GM21717 (cell line): ENCODE measurements at regions not wholly inside any gene's neighbourhood (a gene's known extent, or its start where the extent isn't known, plus 50 kb on each side); places are given as distances from the start of the nearest gene placed in this dataset.

Experiments used
- ATAC-seq: cut with Tn5 transposase; IDR thresholded peaks from one replicate; pipeline ENCODE4 v1.9.1; 2021; ENCODE audit warnings: mild to moderate bottlenecking, moderate library complexity; ENCODE audit not compliant: unreplicated experiment

DNA sequence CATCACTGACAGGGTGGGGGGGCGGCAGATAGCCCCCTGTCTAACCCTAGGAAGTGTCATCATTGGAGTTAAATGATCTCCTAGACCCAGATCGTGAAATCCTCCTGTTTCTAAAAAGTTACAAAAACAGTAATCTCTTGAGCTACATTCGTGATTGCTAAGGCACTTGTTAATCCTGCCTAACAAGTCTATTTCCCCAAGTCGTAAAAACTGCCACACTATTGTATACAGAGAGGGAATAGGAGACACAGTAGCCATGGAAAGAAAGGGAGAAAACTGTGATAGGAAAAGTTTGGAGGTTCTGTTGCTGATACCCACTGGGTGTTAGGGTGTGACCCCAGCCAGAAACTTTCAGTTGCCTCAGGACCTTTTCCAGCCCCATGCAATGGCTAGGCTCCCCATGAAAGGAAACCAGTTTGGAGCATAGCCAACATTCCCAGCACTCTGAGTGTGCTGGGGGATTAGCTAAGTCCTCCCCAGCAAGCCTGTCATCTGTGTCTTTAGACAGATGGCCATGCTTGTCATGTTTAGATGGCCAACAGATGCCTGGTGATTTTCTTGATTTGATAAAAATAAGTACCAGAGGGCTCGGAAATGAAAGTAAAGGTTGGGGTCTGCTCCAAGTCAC is 63.3 kb upstream of the ANXA10 start:
- no peak for ATAC-seq

DNA sequence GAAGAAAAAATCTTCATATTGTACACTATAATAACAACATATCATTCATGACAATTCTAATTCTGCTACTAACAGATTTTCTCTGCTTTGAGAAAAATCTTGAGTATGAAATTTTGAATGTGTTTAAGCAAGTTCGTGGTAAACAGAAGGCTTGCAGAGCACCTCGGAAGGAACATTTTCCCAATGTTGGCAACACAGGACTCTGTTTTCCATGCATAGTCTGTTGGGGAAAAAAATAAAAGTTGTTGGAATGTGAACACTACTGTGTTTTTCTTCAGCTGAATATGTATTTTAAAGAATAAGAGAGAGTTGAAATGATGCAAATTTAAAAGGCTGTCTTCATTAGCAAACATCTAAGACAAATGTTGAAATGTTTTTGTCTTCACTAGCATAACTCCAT is 54.7 kb upstream of the ANXA10 start:
- ATAC-seq, result no peak

DNA sequence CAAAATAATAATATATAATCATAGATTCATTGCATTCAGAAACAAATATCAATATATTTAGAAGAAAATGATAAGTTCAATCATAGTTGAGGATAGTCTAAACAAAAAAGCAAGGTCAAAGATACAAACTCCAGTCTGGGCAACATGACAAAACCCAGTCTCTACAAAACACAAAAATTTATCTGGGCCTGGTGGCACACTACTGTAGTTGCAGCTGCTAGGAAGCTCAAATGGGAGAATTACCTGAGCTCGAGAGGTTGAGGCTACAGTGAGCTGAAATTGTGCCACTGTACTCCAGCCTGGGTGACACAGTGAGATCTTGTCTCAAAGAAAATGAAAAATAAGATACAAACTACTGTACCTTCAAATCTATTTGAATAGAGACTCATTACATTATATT is 52.7 kb upstream of the ANXA10 start:
- ATAC-seq, result no peak
